Urothelium cell line (cell line): ENCODE measurements at regions not wholly inside any gene's neighbourhood (a gene's known extent, or its start where the extent isn't known, plus 50 kb on each side); places are given as distances from the start of the nearest gene placed in this dataset.

Source experiments
- DNase-seq: peaks from one replicate; pipeline ENCODE4 v3.0.0; 2011; ENCODE audit warnings: low spot score, mixed read lengths
- FAIRE-seq: peaks from 2 replicates; lab custom pipeline; 2011; peaks lifted over from hg19 to GRCh38; lab: Jason Lieb, UNC

- FAIRE-seq (no peak), DNase-seq (no peak)
Observed at GRCh38 chr6:14316651-14317386, 199.2 kb downstream of the CD83 start.

- FAIRE-seq (no peak), DNase-seq (no peak)
Observed at GRCh38 chr6:14317387-14317970, 199.9 kb downstream of the CD83 start.

- DNase-seq = no peak
- no peak for FAIRE-seq
Observed at GRCh38 chr6:14320332-14320731, 202.8 kb downstream of the CD83 start.

GRCh38 chr6:14321992-14322772 is 204.6 kb downstream of the CD83 start:
- no peak for DNase-seq
- no peak for FAIRE-seq

- DNase-seq (no peak), FAIRE-seq (no peak)
Observed at GRCh38 chr6:14322841-14323240, 205.3 kb downstream of the CD83 start.

- DNase-seq = no peak
Observed at GRCh38 chr6:14326774-14327173, 209.2 kb downstream of the CD83 start.

GRCh38 chr6:14328163-14328562 is 210.6 kb downstream of the CD83 start:
- FAIRE-seq (no peak), DNase-seq (no peak)

More at GRCh38 chr6:14326774-14327173, 209.2 kb downstream of the CD83 start:
- no peak for FAIRE-seq

GRCh38 chr6:14333556-14334305 is 216.2 kb downstream of the CD83 start:
- DNase-seq (no peak), FAIRE-seq (no peak)

GRCh38 chr6:14335071-14335470 is 217.5 kb downstream of the CD83 start:
- no peak for FAIRE-seq
- DNase-seq = no peak

GRCh38 chr6:14337152-14337551 is 219.6 kb downstream of the CD83 start:
- DNase-seq (no peak), FAIRE-seq (no peak)

- no peak for DNase-seq
- no peak for FAIRE-seq
Observed at GRCh38 chr6:14339172-14339571, 221.6 kb downstream of the CD83 start.

- FAIRE-seq (no peak), DNase-seq (no peak)
Observed at GRCh38 chr6:14339711-14340584, 222.4 kb downstream of the CD83 start.

- no peak for DNase-seq
- no peak for FAIRE-seq
Observed at GRCh38 chr6:14344486-14344885, 226.9 kb downstream of the CD83 start.

- FAIRE-seq (no peak), DNase-seq (no peak)
Observed at GRCh38 chr6:14348389-14348788, 230.8 kb downstream of the CD83 start.

- no peak for FAIRE-seq
- no peak for DNase-seq
Observed at GRCh38 chr6:14349507-14349906, 231.9 kb downstream of the CD83 start.

GRCh38 chr6:14350210-14350609 is 232.6 kb downstream of the CD83 start:
- DNase-seq (no peak), FAIRE-seq (no peak)

GRCh38 chr6:14353281-14353680 is 235.7 kb downstream of the CD83 start:
- no peak for DNase-seq
- FAIRE-seq = no peak

GRCh38 chr6:14353798-14354197 is 236.2 kb downstream of the CD83 start:
- DNase-seq (no peak), FAIRE-seq (no peak)

GRCh38 chr6:14354919-14355572 is 237.5 kb downstream of the CD83 start:
- no peak for FAIRE-seq
- peak; percentile 55 for DNase-seq

GRCh38 chr6:14359438-14359837 is 241.9 kb downstream of the CD83 start:
- FAIRE-seq (no peak), DNase-seq (no peak)
